Retinal pigment epithelial cell (primary cell): ENCODE measurements at regions not wholly inside any gene's neighbourhood (a gene's known extent, or its start where the extent isn't known, plus 50 kb on each side); places are given as distances from the start of the nearest gene placed in this dataset.

Experiments used
- DNase-seq: peaks from one replicate; pipeline ENCODE4 v3.0.0-alpha.2; 2010; ENCODE audit warnings: low read depth
- H3K4me3 ChIP-seq: 2 replicates; pipeline ENCODE4 v1.5.1; 2011; ENCODE audit warnings: mild to moderate bottlenecking, low read length, control low read depth, moderate library complexity
- CTCF ChIP-seq: conservative IDR thresholded peaks from 2 replicates; pipeline ENCODE4 v1.5.1; 2011; ENCODE audit warnings: low read depth, low read length, control low read depth, inconsistent platforms

- TF ChIP-seq CTCF = no peak
- DNase-seq = no peak
- H3K4me3 ChIP-seq = no peak overlapping the region
Observed at GRCh38 chr6:91152824-91153223, 566.0 kb upstream of the MAP3K7 start.

- DNase-seq = peak; percentile 91
- TF ChIP-seq CTCF = no peak
- H3K4me3 ChIP-seq = no peak overlapping the region
Observed at GRCh38 chr6:91149956-91150705, 563.3 kb upstream of the MAP3K7 start.

GRCh38 chr6:91149246-91149955, 562.5 kb upstream of the MAP3K7 start:
- H3K4me3 ChIP-seq = no peak overlapping the region
- no peak for DNase-seq
- no peak for TF ChIP-seq CTCF

GRCh38 chr6:91144126-91144525, 557.3 kb upstream of the MAP3K7 start:
- no peak for DNase-seq
- no peak for TF ChIP-seq CTCF
- no peak overlapping the region for H3K4me3 ChIP-seq

GRCh38 chr6:91142154-91142553, 555.3 kb upstream of the MAP3K7 start:
- peak; percentile 52 for DNase-seq
- no peak for TF ChIP-seq CTCF
- no peak overlapping the region for H3K4me3 ChIP-seq

- no peak for DNase-seq
- no peak for TF ChIP-seq CTCF
- H3K4me3 ChIP-seq = no peak overlapping the region
Observed at GRCh38 chr6:91141346-91141745, 554.5 kb upstream of the MAP3K7 start.

- DNase-seq = no peak
- TF ChIP-seq CTCF = no peak
- H3K4me3 ChIP-seq = no peak overlapping the region
Observed at GRCh38 chr6:91140449-91140848, 553.6 kb upstream of the MAP3K7 start.
